HCT116 (cell line): ENCODE measurements at regions not wholly inside any gene's neighbourhood (a gene's known extent, or its start where the extent isn't known, plus 50 kb on each side); places are given as distances from the start of the nearest gene placed in this dataset.

Experiments
- ATAC-seq: fragments of 200-7000 bp; cut with Tn5 transposase; 2 replicates; pipeline ENCODE4 v1.9.1; 2020; ENCODE audit warnings: mild to moderate bottlenecking, moderate library complexity
- BruUV-seq: library from RNA; stranded (reverse); fragments of 400-500 nt; replicated peaks from 2 replicates; lab custom pipeline; 2021; lab: Mats Ljungman, UMichigan
- CTCF ChIA-PET: fragments of 300-600 bp; sonication (Branson Sonifier 250); formaldehyde crosslinking; loops from one replicate; lab custom pipeline; 2021; ENCODE audit warnings: antibody characterized with exemption; lab: Charles Lee
- POLR2A ChIA-PET: fragments of 300-600, 350-600 bp; sonication (Branson Sonifier 250); formaldehyde crosslinking; loops from one replicate; lab custom pipeline; 2021; ENCODE audit warnings: antibody characterized with exemption; lab: Charles Lee
- RAD21 ChIA-PET, 2 experiments: fragments of 300-600 bp; sonication (Branson Sonifier 250); formaldehyde crosslinking; loops; one replicate each; lab custom pipeline; 2023; ENCODE audit warnings: low total read pairs in 2 of 2; ENCODE audit not compliant: uncharacterized antibody in 2 of 2, unreplicated experiment in 2 of 2, low non-redundant PET in 1 of 2; lab: Charles Lee
- DNase-seq: peaks from one replicate; pipeline ENCODE4 v3.0.0-alpha.2; 2010; ENCODE audit warnings: low read depth, low spot score
- H2AFZ ChIP-seq: fragments of 200-600 bp; shearing (Covaris generic), sonication (generic); 2 replicates; pipeline ENCODE4 v1.6.1; 2017; ENCODE audit warnings: low read depth, mixed run types, mixed read lengths, antibody characterized with exemption, low read length; ENCODE audit not compliant: poor library complexity, severe bottlenecking
- H3K27ac ChIP-seq: 2 replicates; pipeline ENCODE4 v1.5.1; 2012; ENCODE audit warnings: low read depth, low read length
- H3K27me3 ChIP-seq: fragments of 200-600 bp; sonication (generic); 2 replicates; pipeline ENCODE4 v1.6.1; 2016; ENCODE audit warnings: mixed run types, low read length, mixed read lengths; ENCODE audit not compliant: insufficient read depth
- H3K36me3 ChIP-seq, 2 experiments: fragments of 200-500 bp in 1 of 2; fragments of 200-600 bp in 1 of 2; sonication (Bioruptor generic) in 1 of 2; sonication (generic) in 1 of 2; 2 replicates each; pipeline versions ENCODE4 v1.5.1 to v1.6.1; 2014 to 2016; ENCODE audit warnings: low read length in 2 of 2, inconsistent platforms in 1 of 2, mixed read lengths in 1 of 2, mixed run types in 1 of 2; ENCODE audit not compliant: insufficient read depth in 2 of 2, control insufficient read depth in 1 of 2
- H3K4me1 ChIP-seq, 2 experiments: fragments of 200-600 bp in 1 of 2; sonication (generic) in 1 of 2; 2 replicates each; pipeline versions ENCODE4 v1.5.1 to v1.6.1; 2012 to 2017; ENCODE audit warnings: low read length in 2 of 2, inconsistent platforms in 1 of 2, mild to moderate bottlenecking in 1 of 2, mixed read lengths in 1 of 2, mixed run types in 1 of 2, moderate library complexity in 1 of 2; ENCODE audit not compliant: insufficient read depth in 2 of 2, control insufficient read depth in 1 of 2
- H3K4me2 ChIP-seq: fragments of 200-600 bp; sonication (generic); 2 replicates; pipeline ENCODE4 v1.6.1; 2017; ENCODE audit warnings: mixed run types, low read length, mixed read lengths
- H3K4me3 ChIP-seq, 2 experiments: fragments of 200-600 bp in 1 of 2; sonication (generic) in 1 of 2; replicated peaks in 1 of 2; 2 replicates each; pipeline ENCODE4 v1.5.1; 2011 to 2016; ENCODE audit warnings: low read length in 2 of 2, control low read depth in 1 of 2, low read depth in 1 of 2, mild to moderate bottlenecking in 1 of 2, mixed read lengths in 1 of 2, mixed run types in 1 of 2
- H3K79me2 ChIP-seq: fragments of 200-600 bp; sonication (generic); 2 replicates; pipeline ENCODE4 v1.6.1; 2017; ENCODE audit warnings: mild to moderate bottlenecking, mixed run types, low read length, moderate library complexity, mixed read lengths; ENCODE audit not compliant: insufficient read depth
- H3K9ac ChIP-seq: fragments of 200-600 bp; sonication (generic); 2 replicates; pipeline ENCODE4 v1.6.1; 2016; ENCODE audit warnings: low read length, mixed read lengths
- H3K9me2 ChIP-seq: fragments of 200-600 bp; sonication (generic), shearing (Covaris generic); 2 replicates; pipeline ENCODE4 v1.6.1; 2017; ENCODE audit warnings: mixed run types, mild to moderate bottlenecking, moderate library complexity; ENCODE audit not compliant: insufficient read depth
- H3K9me3 ChIP-seq, 2 experiments: fragments of 200-500 bp in 1 of 2; fragments of 200-600 bp in 1 of 2; sonication (Bioruptor generic) in 1 of 2; sonication (generic) in 1 of 2; 2 replicates each; pipeline ENCODE4 v1.6.1; 2014 to 2017; ENCODE audit warnings: low read length in 2 of 2, mixed read lengths in 2 of 2, inconsistent platforms in 1 of 2, low read depth in 1 of 2, mild to moderate bottlenecking in 1 of 2, mixed run types in 1 of 2, moderate library complexity in 1 of 2; ENCODE audit not compliant: control insufficient read depth in 1 of 2, insufficient read depth in 1 of 2
- H4K20me1 ChIP-seq: fragments of 200-600 bp; sonication (generic), shearing (Covaris generic); 2 replicates; pipeline ENCODE4 v1.6.1; 2017; ENCODE audit warnings: mixed run types, mild to moderate bottlenecking, moderate library complexity; ENCODE audit not compliant: insufficient read depth
- CEBPB ChIP-seq: IDR thresholded peaks from 2 replicates; pipeline ENCODE4 v1.6.1; 2012; ENCODE audit warnings: low read depth
- FOSL1 ChIP-seq: IDR thresholded peaks from 2 replicates; pipeline ENCODE4 v1.6.1; 2012; ENCODE audit warnings: low read depth
- MAX ChIP-seq: IDR thresholded peaks from 2 replicates; pipeline ENCODE4 v1.6.1; 2012
- REST ChIP-seq: IDR thresholded peaks from 2 replicates; pipeline ENCODE4 v1.6.1; 2012; ENCODE audit warnings: low read depth
- YY1 ChIP-seq: IDR thresholded peaks from 2 replicates; pipeline ENCODE4 v1.6.1; 2011; ENCODE audit warnings: low read length, low read depth, moderate library complexity, mild to moderate bottlenecking; ENCODE audit not compliant: insufficient replicate concordance; ENCODE audit errors: extremely low read depth
- intact Hi-C: fragments of 100-400 bp; cut with micrococcal nuclease; formaldehyde crosslinking; loops from 2 replicates; pipeline ENCODE4 v1.10.0; 2022

GRCh38 chr10:21184984-21185383 lies 287.9 kb upstream of the NEBL start (continued):
- TF ChIP-seq CEBPB (no peak), MAX (no peak), REST (no peak)

- Histone ChIP-seq H3K9ac (no peak overlapping the region), H3K4me3 (no peak overlapping the region), H3K27me3 (no peaks in the 10 kb centered on the region), H3K9me3 (peaks cover 0 to under 1% of the 10 kb centered on the region in 2 experiments; a peak in 1 of 4 replicates), H3K27ac (no peak overlapping the region), H4K20me1 (no peaks in the 10 kb centered on the region), H3K9me2 (no peaks in the 10 kb centered on the region), H3K4me1 (peaks cover 13 to 18% of the 10 kb centered on the region in 2 experiments; a peak in 3 of 4 replicates), H3K36me3 (no peaks in the 10 kb centered on the region), H3K79me2 (no peaks in the 10 kb centered on the region), H3K4me2 (peak overlapping the region; percentile 8; the same call in 1 of the 2 replicates), H2AFZ (peak overlapping the region; percentile 36)
- TF ChIP-seq YY1 (no peak), FOSL1 (peak; percentile 23; the same call in 1 of the 2 replicates)
- DNase-seq: no peak
- RAD21 ChIA-PET: no interaction called here
- no TSS peak for BruUV-seq
- CTCF ChIA-PET: no interaction called here
- POLR2A ChIA-PET: interaction anchor here (0.9 kb wide), 1 partner anchor 10 kb away, joined by 4 read pairs; no protein-coding TSS in a partner anchor
- intact Hi-C loops: no loop called here
- ATAC-seq: no peak
Measured at GRCh38 chr10:21184216-21184615, 287.1 kb upstream of the NEBL start.
